ENCODE measurements at regions not wholly inside any gene's neighbourhood (a gene's known extent, or its start where the extent isn't known, plus 50 kb on each side); places are given as distances from the start of the nearest gene placed in this dataset.

GRCh38 chr5:155514105-155514563, 500.6 kb downstream of the KIF4B start:
- CTCF ChIA-PET = no interaction called here
- H3K23ac ChIP-seq (ENCODE audit: low read depth, low read length) = no peak overlapping the region
- H2AK5ac ChIP-seq (ENCODE audit: low read depth, low read length) = no peak overlapping the region

More at GRCh38 chr5:155514105-155514563, 500.6 kb downstream of the KIF4B start:
- DNase-seq (no peak), ATAC-seq (ENCODE audit: low read depth) (no peak)
- no peak overlapping the region for H2BK120ac ChIP-seq (ENCODE audit: low read depth, low read length)
- POLR2A ChIA-PET (ENCODE audit: unreplicated experiment) = no interaction called here
- no peak overlapping the region for H2BK15ac ChIP-seq (ENCODE audit: low read depth, low read length)
- no CpG with 5 or more reads among the region's 2 CpGs for WGBS, 2 experiments (ENCODE audit: extremely low coverage in 2 of 2, insufficient read length in 1 of 2)
- H3K9me1 ChIP-seq (ENCODE audit: insufficient read depth, low read length) = no peaks in the 10 kb centered on the region
- H4K5ac ChIP-seq (ENCODE audit: low read depth, low read length) = no peak overlapping the region
- in situ Hi-C loops (cut with MboI; ENCODE audit: low sequenced_read_pairs) (no loop called here), dilution Hi-C loops (cut with HindIII; ENCODE audit: low sequenced_read_pairs, unreplicated experiment) (no loop called here), intact Hi-C loops (cut with micrococcal nuclease) (no loop called here)
- H2BK5ac ChIP-seq (ENCODE audit: low read depth, low read length, poor library complexity, severe bottlenecking) = no peak overlapping the region
- no peaks in the 10 kb centered on the region for H3K4me1 ChIP-seq (ENCODE audit: control insufficient read depth, insufficient read depth, low read length)
- H3K79me1 ChIP-seq (ENCODE audit: low read depth in 1 of 2, low read length in 2 of 2) = no peaks in the 10 kb centered on the region
- H3K27ac ChIP-seq (ENCODE audit: insufficient read depth, low read length) = no peak overlapping the region
- no peaks in the 10 kb centered on the region for H4K20me1 ChIP-seq (ENCODE audit: insufficient read depth, low read length)
- no TSS peak for BruUV-seq (replicated peaks)
- no peak overlapping the region for H3K4me3 ChIP-seq (ENCODE audit: insufficient read depth, low read depth, low read length)
- H2BK20ac ChIP-seq (ENCODE audit: low read depth, low read length) = no peak overlapping the region
- H4K91ac ChIP-seq (ENCODE audit: insufficient read depth, low read depth, low read length) = no peak overlapping the region
- no peak overlapping the region for H3K18ac ChIP-seq (ENCODE audit: low read depth, low read length)
- H3K27me3 ChIP-seq (ENCODE audit: control insufficient read depth, insufficient read depth, low read length) = no peaks in the 10 kb centered on the region
- TF ChIP-seq RCOR1 (IDR thresholded peaks at IDR 0.05; ENCODE audit: insufficient replicate concordance, low read length) (no peak), MAZ (IDR thresholded peaks at IDR 0.05; ENCODE audit: borderline replicate concordance, low read depth, low read length) (no peak)
- no peak overlapping the region for H4K8ac ChIP-seq (ENCODE audit: low read depth in 2 of 2, low read length in 2 of 2)
- no peak overlapping the region for H3K4ac ChIP-seq (ENCODE audit: low read depth, low read length)
- no peaks in the 10 kb centered on the region for H3K36me3 ChIP-seq (ENCODE audit: control insufficient read depth, insufficient read depth, low read length)
- no peak overlapping the region for H3K56ac ChIP-seq (ENCODE audit: extremely low read depth, insufficient read depth, low read length)
- H3K14ac ChIP-seq (replicated peaks; ENCODE audit: low read depth, low read length) = no peak overlapping the region
- H3K9ac ChIP-seq (ENCODE audit: low read depth, low read length) = no peak overlapping the region
- no peak overlapping the region for H2AK9ac ChIP-seq (replicated peaks; ENCODE audit: low read depth, low read length, poor library complexity)
- H3K9me3 ChIP-seq (ENCODE audit: control insufficient read depth, insufficient read depth, low read length) = peaks cover 10% of the 10 kb centered on the region
- H3K4me2 ChIP-seq (ENCODE audit: low read depth, low read length) = no peak overlapping the region
- H2AFZ ChIP-seq (replicated peaks; ENCODE audit: low read length, poor library complexity) = no peak overlapping the region
